ENCODE measurements at regions not wholly inside any gene's neighbourhood (a gene's known extent, or its start where the extent isn't known, plus 50 kb on each side); places are given as distances from the start of the nearest gene placed in this dataset.

DNA sequence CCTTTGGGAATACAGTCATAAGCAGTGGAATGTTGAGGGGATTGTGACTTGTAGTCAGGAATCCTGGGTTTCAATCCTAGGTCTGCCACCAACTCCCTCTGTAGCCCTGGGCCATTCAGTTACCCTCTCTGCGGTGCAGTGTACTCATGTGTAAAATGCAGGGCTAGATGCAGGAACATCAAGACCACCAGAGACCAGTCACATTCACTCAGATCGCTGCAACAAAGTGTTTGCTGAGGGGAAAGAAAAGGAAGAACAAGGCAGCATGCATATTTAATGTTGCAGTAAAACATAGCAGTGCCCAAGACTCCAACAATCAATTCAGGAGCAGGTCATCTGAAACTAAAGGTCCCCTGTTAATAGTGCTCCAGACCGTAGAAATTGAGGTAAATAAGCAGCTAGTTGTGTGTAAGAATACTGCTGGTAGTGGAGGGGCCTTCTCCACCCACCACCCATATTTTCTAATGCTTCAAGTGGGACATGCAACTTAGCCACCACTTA is 410.7 kb downstream of the OMA1 start:
- H3K4me3 ChIP-seq, result no peak overlapping the region
- H3K4me1 ChIP-seq, result no peaks in the 10 kb centered on the region
- intact Hi-C loops (cut with DNase I; ENCODE audit: low total_unique reads), result no loop called here
- H3K27me3 ChIP-seq (replicated peaks in 1 of 7), result no peaks in the 10 kb centered on the region
- no peak for DNase-seq
- TF ChIP-seq POLR2A (IDR thresholded peaks at IDR 0.05) (no peak), POLR2AphosphoS5 (IDR thresholded peaks at IDR 0.05) (no peak), CTCF (IDR thresholded peaks at IDR 0.05 in 8 of 11, conservative IDR thresholded peaks at IDR 0.05 in 3 of 11) (no peak)
- 61 to 80% (median 80%) methylated on average over 3 of the region's 3 CpGs for WGBS, 5 donors
- H3K36me3 ChIP-seq, result no peaks in the 10 kb centered on the region
- H3K9me3 ChIP-seq, result peaks cover 0 to 44% (median 10%) of the 10 kb centered on the region in 8 donors
- H3K27ac ChIP-seq, result no peak overlapping the region

DNA sequence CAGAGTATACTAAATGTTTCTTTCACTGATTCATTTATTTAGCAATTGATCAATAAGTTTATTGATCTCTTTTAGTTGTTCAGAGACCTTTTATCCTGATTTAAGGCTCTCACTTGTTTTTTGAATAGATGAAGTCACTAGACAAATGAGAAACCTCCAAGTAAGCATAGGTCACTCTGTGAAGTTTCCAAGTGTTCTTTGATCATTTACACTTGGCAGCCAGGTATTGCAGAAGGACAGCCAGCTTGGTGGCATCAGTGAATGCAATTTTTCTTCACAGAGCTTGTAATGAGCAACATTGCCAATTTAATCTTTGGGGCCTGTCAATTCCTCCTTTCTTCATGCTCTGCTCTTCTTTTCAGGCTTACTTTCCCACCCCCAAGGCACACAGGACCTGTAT is 413.0 kb downstream of the OMA1 start:
- Histone ChIP-seq H3K4me1 (no peaks in the 10 kb centered on the region), H3K4me3 (no peak overlapping the region), H3K36me3 (no peaks in the 10 kb centered on the region), H3K27me3 (replicated peaks in 1 of 7) (no peaks in the 10 kb centered on the region), H3K27ac (no peak overlapping the region), H3K9me3 (peaks cover 0 to 29% (median 6%) of the 10 kb centered on the region in 8 donors)
- intact Hi-C loops (cut with DNase I; ENCODE audit: low total_unique reads), result no loop called here
- DNase-seq, result no peak
- TF ChIP-seq POLR2AphosphoS5 (IDR thresholded peaks at IDR 0.05) (no peak), POLR2A (IDR thresholded peaks at IDR 0.05) (no peak), CTCF (IDR thresholded peaks at IDR 0.05 in 8 of 11, conservative IDR thresholded peaks at IDR 0.05 in 3 of 11) (no peak)

DNA sequence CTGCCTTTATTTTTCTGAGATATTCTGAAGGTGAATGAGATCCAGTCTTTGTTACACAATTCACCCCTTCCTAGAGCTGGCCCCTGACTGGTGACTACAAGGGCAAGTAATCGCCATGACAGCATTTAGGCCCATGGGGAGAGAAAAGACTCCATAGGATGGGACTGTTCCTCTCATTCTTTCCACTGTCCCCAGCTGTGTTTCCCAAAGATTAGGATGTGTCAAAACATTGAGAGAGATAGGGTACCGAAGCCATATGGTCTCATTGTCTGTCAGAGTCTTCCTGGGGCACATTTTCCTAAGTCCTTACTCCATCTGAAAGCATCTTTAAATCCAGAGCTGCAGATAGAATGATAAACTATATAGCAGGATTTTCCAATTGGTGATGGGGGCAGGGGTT is 423.5 kb downstream of the OMA1 start:
- DNase-seq, result no peak
- WGBS, 5 donors, result 79 to 88% (median 83%) methylated on average over 2 of the region's 2 CpGs
- Histone ChIP-seq H3K9me3 (peaks cover 0 to 14% (median 0%) of the 10 kb centered on the region in 8 donors), H3K27ac (no peak overlapping the region), H3K4me1 (no peaks in the 10 kb centered on the region), H3K4me3 (no peak overlapping the region), H3K36me3 (no peaks in the 10 kb centered on the region), H3K27me3 (replicated peaks in 1 of 7) (no peaks in the 10 kb centered on the region)
- TF ChIP-seq POLR2A (IDR thresholded peaks at IDR 0.05) (no peak), POLR2AphosphoS5 (IDR thresholded peaks at IDR 0.05) (no peak), CTCF (IDR thresholded peaks at IDR 0.05 in 8 of 11, conservative IDR thresholded peaks at IDR 0.05 in 3 of 11) (no peak)
- intact Hi-C loops (cut with DNase I; ENCODE audit: low total_unique reads), result no loop called here

DNA sequence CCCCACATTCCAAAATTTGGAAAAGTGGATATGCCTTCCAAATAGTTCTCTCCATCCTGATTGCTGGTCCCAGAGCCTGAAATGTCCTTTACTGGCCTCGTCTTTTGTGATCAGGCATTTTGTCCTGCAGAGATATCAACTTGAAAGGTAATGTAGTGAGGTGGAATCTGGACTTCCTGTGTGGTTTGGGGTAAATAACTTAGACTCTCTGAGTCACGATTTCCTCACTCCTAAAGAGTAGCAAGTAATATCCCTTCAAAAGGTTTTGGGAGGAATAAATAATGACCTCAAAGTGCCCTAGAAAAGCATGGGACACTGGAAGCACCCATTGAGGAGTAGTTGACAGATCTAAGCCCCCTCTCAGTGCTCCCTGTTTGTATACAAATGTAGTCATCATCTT is 426.6 kb downstream of the OMA1 start:
- DNase-seq, result no peak
- Histone ChIP-seq H3K9me3 (peaks cover 0 to 4% (median 0%) of the 10 kb centered on the region in 8 donors), H3K27me3 (replicated peaks in 1 of 7) (no peaks in the 10 kb centered on the region), H3K27ac (no peak overlapping the region), H3K4me3 (no peak overlapping the region), H3K4me1 (no peaks in the 10 kb centered on the region), H3K36me3 (no peaks in the 10 kb centered on the region)
- intact Hi-C loops (cut with DNase I; ENCODE audit: low total_unique reads), result no loop called here
- TF ChIP-seq POLR2AphosphoS5 (IDR thresholded peaks at IDR 0.05) (no peak), POLR2A (IDR thresholded peaks at IDR 0.05) (no peak), CTCF (IDR thresholded peaks at IDR 0.05 in 8 of 11, conservative IDR thresholded peaks at IDR 0.05 in 3 of 11) (no peak)
- 29 to 44% (median 40%) methylated on average over 2 of the region's 2 CpGs for WGBS, 5 donors

All from spleen (tissue), 11 donors.